Jurkat, Clone E6-1 (cell line): ENCODE measurements at regions not wholly inside any gene's neighbourhood (a gene's known extent, or its start where the extent isn't known, plus 50 kb on each side); places are given as distances from the start of the nearest gene placed in this dataset.

Source experiments
- DNase-seq: peaks from one replicate; pipeline ENCODE4 v3.0.0-alpha.2; 2011; ENCODE audit warnings: low read depth, low spot score
- H3K4me3 ChIP-seq: 2 replicates; pipeline ENCODE4 v1.5.1; 2011; ENCODE audit warnings: mild to moderate bottlenecking, low read length, control low read depth, moderate library complexity

DNA sequence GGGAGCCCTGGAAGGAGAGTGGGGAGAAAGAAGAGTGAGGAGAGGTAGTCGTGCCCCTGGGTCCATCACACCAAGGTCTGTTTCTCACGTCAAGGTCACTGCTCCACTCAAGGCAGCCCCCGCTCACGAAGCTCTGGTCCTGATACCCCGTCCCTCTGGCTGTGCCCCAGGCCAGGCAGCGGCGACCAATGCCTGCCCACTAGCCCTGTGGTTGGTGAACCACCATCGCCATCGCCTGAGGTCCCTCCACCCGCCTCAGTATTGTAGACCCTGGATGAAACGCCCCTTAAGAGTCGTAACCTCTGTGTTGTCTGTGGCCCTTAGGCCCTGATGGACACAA, 378.3 kb upstream of the MYT1L start:
- no peak overlapping the region for H3K4me3 ChIP-seq
- DNase-seq: no peak

DNA sequence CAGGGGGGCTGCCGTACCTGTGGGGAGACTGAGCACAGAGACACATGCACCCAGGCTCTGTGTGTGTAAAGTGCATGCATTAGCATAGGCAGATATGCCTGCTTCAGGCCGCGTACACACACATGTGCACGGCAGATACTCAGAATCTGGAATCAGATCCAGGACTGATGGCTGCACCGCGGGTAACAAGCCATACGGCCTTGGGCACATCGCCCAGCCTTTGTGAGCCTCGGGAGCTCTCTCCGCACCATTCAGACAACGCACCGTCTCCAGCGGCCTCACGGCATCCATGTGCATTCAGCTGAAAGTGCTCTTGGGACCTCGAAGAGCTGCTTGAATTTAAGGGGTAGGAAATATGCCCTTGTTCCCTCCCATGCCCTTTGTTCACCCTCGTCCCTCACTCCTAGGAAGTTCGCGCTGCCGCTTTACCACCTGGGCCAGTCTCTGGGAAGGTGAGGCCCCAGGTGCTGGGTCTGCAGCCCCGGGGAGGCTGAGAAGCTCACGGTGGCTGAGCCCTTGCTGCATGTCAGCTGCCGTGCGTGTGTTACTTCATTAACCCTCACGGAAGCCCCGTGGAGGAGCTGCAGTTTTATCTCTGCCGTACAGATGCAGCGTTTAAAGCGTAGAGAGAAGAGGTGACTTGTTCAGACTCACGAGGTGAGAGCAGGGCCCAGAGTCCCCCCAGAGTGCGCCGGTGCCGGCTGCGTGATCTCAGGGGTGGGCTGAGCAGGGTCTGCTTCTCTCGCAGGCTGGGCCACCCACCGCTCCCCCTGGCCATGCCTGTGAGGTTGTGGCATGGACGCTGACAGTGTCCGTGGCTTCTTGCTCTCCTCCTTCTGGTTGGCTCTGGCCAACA, 377.7 kb upstream of the MYT1L start:
- DNase-seq: no peak
- H3K4me3 ChIP-seq: no peak overlapping the region

DNA sequence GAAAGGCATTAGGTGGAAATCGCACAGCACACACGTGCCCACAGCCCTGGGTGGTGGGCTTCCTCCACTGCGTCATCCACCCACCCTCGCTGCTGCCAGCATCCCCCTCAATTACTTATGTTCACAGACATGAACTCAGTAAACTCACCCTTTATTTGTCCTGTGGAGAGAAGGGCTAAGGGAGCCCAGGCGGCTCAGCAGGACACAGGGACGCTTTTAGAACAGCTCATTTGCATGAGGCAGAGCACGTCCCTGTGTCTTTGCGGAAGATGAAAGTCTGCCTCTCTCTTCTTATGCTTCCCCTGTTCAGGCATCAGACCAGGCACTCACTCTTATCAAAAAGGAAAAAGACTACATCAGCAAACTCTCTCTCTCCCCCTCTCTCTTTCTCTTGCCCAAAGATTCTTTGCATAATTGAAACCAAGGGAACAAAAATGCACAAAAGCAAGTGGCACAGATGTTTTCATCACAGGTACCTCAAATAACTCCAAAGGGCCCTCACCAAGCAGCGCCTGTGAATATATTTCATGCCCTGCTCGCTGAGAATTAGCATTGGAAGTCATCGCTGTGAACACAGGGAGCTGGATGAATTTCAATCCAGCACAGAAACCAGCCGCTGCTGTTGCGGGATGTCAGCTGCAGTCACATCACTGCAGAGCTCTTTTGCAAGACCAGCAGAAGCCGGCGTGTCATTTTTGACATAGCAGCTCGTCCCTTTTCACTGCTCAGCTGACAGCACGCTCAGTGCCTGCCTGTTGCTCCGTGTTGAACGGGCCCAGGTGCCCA, 376.3 kb upstream of the MYT1L start:
- DNase-seq: no peak

DNA sequence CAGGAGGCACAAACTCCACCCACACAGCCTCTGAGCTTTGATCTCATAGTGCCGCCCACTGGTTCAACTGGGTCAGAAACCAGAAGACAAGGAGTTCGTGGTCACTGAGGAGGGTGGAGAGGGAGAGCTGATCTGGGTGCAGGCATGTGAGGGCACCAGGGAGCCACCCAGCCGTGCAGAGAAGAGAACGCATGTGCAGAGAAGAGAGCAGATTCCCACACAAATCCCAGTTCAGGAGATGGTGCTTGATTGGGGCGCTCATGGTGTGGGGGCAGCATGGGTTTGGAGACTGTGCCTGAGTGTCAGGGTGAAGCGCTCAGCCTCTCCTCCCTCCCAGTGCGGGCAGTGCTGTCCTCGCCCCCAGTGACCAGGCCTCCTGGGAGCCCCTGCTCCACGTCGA, 375.2 kb upstream of the MYT1L start:
- no peak overlapping the region for H3K4me3 ChIP-seq
- no peak for DNase-seq

More for the DNA sequence above, 376.3 kb upstream of the MYT1L start:
- H3K4me3 ChIP-seq: no peak overlapping the region

DNA sequence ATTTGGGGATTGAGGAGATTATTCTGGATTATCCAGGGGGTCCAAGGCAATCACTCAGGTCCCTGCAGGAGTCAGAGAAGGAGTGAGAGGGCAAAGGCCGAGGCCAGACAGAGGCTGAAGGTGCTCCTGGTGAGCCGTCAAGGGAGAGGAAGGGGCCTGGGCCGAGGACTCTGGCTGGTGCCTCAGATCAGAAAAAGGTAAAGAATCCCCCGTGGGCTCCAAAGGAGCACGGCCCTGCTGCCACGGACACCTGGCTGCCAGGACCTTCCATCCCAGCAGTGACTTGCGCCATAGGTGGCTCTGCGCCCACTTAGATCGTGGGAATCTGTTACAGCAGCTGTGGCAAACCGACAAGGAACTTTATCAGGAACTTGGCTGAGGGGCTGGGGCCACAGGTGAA, 374.8 kb upstream of the MYT1L start:
- DNase-seq: no peak
- no peak overlapping the region for H3K4me3 ChIP-seq

DNA sequence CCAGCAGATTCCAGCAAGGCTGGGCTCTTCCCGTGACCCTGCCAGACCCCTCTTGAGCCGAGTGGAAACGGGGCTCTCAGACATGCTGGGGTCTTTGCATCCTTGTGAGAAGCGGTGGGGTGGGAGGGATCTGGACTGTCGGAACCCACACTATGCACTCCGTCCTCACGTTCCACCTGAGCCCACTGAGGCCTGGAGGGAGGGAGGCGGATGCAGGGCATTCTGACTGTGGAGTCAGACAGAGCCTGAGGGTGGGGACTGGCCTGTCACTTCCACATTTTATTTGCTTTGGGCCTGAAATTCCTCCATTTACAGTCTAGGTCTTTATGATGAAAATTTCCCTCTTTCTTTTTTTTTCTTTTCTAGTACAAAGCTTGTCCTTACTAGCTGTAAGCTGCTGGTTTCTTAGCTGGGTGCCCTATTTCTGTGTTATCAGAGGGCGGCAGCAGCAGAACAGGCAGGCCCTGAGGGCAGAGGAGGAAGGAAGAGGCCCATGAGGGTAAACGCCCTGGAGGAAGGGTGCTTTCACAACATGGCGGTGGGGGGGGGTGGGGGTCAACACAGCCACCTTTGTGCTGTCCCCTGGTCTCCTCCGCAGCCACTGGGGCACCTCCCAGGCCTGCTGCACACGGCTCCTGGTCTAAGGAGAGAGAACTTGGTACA, 373.5 kb upstream of the MYT1L start:
- H3K4me3 ChIP-seq: no peak overlapping the region

DNA sequence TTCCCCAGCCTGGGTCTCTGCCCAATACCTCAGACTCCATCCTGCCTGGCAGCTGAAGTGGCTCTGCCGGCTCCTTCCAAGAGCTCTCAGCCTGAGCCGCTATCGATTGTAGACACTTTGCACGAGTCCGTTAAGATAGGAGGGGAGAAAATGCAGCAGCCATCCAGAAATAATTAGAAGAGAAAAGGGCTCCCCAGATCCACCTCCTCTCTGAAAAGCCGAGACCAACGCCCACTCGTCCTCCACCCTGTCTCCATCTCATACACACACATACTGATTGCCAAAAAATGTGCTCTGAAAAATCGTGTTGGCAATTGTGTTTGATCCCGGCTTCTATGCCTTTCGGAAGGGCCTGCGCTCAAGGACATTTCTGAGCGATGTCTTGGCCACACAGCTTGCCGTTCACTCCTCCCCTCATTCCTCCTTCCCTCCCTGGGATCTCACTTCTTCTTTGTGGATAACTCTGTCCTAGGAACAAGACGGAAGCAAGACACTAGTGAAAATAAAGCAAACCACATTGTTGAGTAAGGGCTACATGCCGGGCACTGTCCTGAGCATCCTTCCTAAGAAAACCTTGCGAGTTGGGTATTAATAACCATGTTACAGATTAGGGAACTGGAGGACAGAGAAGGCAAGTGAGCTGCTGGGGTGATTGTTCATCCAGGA, 372.8 kb upstream of the MYT1L start:
- H3K4me3 ChIP-seq: no peak overlapping the region
- no peak for DNase-seq

More for the DNA sequence above, 373.5 kb upstream of the MYT1L start:
- DNase-seq: peak; percentile 66

DNA sequence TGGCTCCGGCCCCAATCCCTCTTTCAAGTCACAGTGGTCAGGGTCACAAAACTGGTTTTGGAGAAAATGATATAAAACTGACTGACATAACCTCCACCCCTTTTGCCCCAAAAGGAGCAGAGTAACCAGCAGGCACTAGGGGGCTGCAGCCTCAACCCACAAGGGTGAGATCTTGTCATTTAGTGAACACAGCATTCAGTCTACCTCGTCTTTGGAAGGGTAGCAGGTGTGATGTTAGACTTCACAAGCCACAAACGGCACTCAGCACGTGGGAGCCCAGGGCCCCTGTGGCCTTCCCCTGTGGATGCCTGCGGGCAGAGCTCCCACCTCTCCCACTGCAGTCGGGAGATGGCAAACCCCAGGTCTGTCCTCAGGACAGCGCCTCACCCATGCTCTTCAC, 372.1 kb upstream of the MYT1L start:
- DNase-seq: peak; percentile 86
- no peak overlapping the region for H3K4me3 ChIP-seq

DNA sequence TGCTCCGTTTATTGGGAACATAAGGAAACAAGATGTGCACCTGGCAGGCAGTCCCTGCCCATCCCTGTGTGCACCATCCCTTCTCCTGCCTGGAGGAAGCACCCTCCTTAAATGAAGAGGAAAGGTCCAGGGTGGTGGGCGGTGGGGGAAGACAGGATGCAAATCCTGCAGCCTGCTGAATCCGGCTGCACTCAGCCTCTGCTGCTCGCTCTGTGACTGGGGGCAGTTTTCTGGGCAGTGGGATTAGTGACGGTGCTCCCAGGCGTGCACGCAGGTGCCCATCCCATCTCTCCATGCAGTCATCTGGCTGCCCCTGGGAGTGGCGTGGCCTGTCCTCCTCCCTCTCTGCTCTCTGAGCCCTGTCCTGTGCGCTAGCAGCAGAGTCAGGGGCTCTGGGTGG, 371.3 kb upstream of the MYT1L start:
- DNase-seq: no peak

DNA sequence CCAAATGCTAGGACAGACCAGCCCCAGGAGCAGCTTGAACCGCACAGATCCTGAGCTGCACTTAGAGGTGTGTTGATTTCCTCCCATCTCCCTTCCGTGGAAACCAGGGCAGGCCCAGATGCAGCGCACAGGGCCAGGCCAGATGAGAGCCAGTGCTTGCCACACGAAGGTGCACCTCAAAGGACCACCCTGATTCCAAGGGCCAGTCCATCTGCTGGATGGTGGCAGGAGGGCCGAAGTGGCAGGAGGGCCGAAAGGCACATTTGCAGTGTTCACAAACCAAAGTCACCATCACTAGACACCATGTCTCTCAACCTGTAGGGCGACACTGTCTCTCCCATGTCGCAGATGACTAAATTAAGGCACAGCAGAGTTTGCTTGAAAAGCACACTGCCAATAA, 370.7 kb upstream of the MYT1L start:
- no peak overlapping the region for H3K4me3 ChIP-seq
- no peak for DNase-seq

More for the DNA sequence above, 371.3 kb upstream of the MYT1L start:
- H3K4me3 ChIP-seq: no peak overlapping the region

DNA sequence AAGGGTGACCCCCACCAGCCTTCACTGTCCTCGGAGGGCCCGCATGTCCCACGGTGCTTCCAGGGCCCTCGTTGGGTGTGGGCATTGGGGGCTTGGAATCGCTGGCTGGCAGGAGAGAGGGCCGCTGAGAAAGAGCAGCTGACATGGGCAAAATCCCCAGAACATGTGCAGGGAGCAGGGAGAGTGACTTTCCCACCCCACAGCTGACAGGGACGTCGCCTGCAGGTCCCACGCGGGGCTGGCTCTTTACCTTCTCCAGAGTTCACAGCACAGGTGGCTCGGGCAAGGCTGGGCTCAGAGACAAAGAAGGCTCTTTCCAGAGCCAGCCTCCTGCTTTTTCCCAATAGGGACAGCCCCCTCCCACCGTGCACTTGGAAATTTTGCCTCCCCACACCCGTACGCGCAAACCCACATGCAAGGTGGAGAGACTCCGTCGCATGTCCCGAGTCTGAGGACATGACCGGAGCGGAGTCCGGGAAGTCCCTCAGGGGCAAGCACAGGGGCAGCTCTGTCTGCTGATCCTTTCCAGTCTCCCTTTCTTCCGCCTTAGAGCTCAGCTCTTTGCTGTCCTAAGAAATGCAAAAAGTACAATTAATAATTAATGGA, 370.2 kb upstream of the MYT1L start:
- DNase-seq: no peak
- H3K4me3 ChIP-seq: no peak overlapping the region

DNA sequence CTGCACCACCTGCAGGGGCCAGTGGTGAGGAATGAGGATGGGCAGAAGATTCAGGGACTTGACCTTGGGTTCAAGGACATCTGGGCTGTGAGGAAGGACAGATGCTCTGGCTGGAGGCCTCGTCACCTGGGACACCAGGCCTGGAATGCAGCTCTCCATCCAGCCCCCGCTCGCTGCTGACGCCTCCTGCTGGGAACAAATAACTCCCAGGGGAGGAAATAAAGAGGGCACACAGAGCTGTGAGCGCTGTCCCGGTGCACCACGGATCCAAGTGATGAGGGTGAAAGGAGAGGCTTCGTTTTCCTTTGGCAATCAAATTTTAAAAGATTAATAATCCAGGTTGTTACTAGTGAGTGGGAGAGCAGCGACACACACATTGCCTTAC, 368.0 kb upstream of the MYT1L start:
- no peak overlapping the region for H3K4me3 ChIP-seq
- no peak for DNase-seq

DNA sequence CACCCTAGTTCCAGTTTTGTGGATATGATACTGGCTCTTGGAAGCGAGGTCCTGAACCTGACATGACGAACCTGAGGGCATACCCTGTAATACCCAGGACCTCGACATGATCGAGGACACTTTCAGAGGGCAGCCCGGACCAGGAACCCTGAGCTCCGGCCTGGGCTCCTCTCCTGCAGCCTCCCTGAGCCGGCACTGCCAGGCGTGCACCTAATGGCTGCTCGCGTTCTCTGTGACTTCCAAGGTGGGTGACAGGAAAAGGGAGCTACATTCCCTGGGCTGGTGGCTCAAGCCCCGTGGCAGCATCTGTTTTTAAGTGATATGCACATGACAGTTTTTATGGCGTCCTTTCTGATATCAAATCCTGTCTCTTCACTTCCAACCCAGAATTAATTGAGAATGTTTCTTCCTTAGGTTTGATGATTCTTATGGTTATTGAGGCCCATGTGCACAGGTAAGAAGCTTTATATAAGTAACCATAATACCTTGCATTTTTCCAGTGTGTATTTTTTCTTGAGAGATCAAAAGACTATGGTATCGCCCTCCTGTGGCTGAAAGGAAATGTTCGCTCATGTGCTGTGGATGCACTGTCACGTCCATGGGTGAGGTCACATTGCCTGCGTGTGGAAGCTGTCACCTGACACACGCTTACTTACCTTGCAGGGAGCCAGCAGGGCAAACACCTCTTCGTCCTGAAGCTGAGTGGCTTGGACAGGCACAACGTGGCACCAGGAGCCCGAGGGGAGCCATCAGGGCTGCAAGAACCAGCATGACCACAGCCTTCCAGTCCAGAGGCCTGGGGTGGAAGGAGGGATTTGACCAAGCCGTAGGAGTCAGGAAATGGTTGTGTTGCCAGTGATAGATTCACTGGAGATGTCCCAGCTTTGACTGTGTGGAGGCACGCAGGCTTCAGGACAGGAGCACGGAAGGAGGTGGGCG, 367.4 kb upstream of the MYT1L start:
- no peak overlapping the region for H3K4me3 ChIP-seq
- peak; percentile 66 for DNase-seq

DNA sequence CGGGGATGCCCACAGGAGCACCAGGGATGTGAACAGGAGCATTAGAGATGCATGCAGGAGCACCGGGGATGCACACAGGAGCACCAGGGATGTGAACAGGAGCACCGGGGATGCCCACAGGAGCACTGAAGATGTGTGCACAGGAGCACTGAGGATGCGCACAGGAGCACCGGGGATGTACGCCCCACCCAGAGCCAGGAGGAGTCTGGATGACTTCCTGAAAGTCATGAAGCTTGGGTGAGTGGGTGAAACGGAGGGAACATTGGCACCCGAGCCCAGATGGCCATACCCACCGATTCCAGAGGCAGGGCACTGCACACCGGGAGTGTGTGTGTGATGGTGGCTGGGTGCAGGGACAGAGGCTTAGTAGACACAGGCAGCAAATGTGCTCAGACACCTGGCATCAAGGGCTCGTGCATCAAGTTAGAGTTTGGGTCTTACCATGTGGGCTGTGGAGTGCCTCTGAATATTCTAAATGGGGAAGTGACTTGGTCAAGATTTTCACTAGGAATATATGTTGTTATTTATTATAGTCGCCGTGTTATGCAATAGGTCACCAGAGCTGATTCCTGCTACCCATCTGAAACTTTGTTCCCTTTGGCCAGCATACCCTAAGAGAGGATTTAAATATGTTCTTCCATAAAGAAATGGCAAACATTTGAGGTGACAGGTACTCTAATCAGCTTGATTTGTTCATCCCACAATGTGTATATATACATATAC, 365.8 kb upstream of the MYT1L start:
- H3K4me3 ChIP-seq: no peak overlapping the region
- no peak for DNase-seq

DNA sequence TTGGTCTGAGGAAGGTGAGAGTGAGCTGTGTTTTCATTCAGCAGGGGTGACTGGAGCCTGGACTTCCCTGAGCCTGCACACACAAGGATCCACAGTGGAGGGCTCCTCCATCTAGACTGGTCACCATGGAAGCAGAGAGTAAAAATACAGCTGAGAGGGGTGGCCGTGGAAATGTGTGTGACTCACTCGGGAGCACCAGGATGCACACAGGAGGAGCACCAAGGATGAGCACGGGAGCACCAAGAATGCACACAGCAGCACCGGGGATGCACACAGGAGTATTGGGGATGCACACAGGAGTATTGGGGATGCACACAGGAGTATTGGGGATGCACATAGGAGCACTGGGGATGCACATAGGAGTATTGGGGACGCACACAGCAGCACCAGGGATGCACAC, 365.2 kb upstream of the MYT1L start:
- no peak for DNase-seq
- H3K4me3 ChIP-seq: no peak overlapping the region

DNA sequence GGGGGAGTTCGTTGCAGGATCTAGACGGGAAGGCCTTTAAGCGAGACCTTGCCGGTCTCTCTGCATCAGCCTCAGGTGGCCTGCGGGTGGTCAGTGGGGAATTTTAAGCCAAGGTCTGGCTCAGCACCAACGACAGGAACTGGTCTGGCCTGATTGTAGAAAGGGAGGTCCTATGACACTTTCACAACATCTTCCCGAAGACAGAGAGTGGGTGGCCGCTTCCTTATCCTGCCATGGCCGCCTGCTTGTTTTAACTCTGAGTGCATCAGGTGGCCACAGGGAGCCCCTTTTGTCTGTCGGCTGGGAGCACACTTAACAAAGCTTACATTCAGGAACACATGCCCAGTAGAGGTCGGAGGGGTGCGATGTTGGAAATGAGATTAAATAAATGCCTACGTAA, 363.7 kb upstream of the MYT1L start:
- H3K4me3 ChIP-seq: no peak overlapping the region
- DNase-seq: no peak

DNA sequence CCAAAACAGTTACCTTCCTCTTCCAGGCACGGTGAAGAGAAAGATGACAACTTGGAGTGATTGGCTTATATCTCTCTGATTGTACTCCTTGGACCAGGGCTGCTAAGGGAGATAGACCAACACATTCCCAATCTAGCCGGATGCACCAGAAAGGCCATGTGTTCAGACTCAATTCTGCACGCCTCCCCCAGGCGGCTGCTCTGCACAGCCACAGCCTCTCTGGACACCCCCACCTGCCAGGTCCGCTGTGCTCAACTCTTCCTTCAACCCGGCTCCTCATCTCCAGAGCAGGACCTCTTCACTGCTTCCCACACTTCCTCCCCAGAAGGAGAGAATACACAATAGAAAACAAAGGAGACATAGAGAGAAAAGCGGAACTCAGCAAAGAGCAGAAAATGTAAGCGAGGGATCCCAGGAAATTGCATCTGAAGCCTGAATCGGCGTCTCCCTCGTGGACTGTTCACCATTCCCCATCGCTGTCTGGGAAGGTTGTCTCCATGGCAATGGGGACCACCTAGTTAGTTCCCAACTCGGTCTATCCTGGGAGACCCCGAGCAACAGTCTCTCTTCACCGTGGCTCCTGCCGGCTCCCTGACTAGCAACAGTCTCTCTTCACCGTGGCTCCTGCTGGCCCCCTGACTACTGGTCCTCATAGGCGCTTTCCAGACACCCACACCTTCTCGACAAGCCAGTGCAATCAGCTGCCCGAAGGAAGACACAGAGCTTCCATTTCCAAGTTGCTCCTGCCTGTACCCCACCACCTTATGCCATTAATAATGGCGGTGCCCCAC, 361.7 kb upstream of the MYT1L start:
- H3K4me3 ChIP-seq: no peak overlapping the region
- DNase-seq: no peak
